GM23338 (cell line): ENCODE measurements at regions not wholly inside any gene's neighbourhood (a gene's known extent, or its start where the extent isn't known, plus 50 kb on each side); places are given as distances from the start of the nearest gene placed in this dataset.

Source experiments
- ATAC-seq: fragments of 200-7000 bp; cut with Tn5 transposase; 3 replicates; pipeline ENCODE4 v1.9.1; 2020
- DNase-seq: peaks from one replicate; pipeline ENCODE4 v3.0.0-alpha.2; 2015; ENCODE audit warnings: low spot score
- H2AFZ ChIP-seq: fragments of 200-600 bp; sonication (generic); 2 replicates; pipeline ENCODE4 v1.8.0; 2016; ENCODE audit warnings: antibody characterized with exemption, mild to moderate bottlenecking, moderate library complexity
- H3F3A ChIP-seq: fragments of 200-600 bp; sonication (generic); replicated peaks from 2 replicates; pipeline ENCODE4 v1.8.0; 2017; ENCODE audit warnings: antibody characterized with exemption, mixed run types, low read depth
- H3K27ac ChIP-seq: fragments of 200-600 bp; sonication (generic); 2 replicates; pipeline ENCODE4 v1.6.1; 2016; ENCODE audit warnings: low read depth
- H3K27me3 ChIP-seq: fragments of 200-600 bp; sonication (generic); 2 replicates; pipeline ENCODE4 v1.8.0; 2016; ENCODE audit warnings: mild to moderate bottlenecking, mixed run types, moderate library complexity; ENCODE audit not compliant: insufficient read depth
- H3K36me3 ChIP-seq: fragments of 200-600 bp; sonication (generic); 2 replicates; pipeline ENCODE4 v1.8.0; 2016; ENCODE audit warnings: mild to moderate bottlenecking; ENCODE audit not compliant: insufficient read depth
- H3K4me1 ChIP-seq: fragments of 200-600 bp; sonication (generic); 2 replicates; pipeline ENCODE4 v1.8.0; 2016; ENCODE audit warnings: mild to moderate bottlenecking, moderate library complexity; ENCODE audit not compliant: insufficient read depth
- H3K4me2 ChIP-seq: fragments of 200-600 bp; sonication (generic); 2 replicates; pipeline ENCODE4 v1.7.1; 2017; ENCODE audit warnings: mixed run types
- H3K4me3 ChIP-seq: fragments of 200-600 bp; sonication (generic); 2 replicates; pipeline ENCODE4 v1.6.1; 2016; ENCODE audit warnings: mixed run types
- H3K79me2 ChIP-seq: fragments of 200-600 bp; sonication (generic); replicated peaks from 2 replicates; pipeline ENCODE4 v1.8.0; 2017; ENCODE audit warnings: mild to moderate bottlenecking; ENCODE audit not compliant: insufficient read depth
- H3K9me2 ChIP-seq: fragments of 200-600 bp; sonication (generic); 2 replicates; pipeline ENCODE4 v1.8.0; 2017; ENCODE audit not compliant: insufficient read depth
- H4K20me1 ChIP-seq: fragments of 200-600 bp; sonication (generic); replicated peaks from 2 replicates; pipeline ENCODE4 v1.8.0; 2017; ENCODE audit warnings: mild to moderate bottlenecking; ENCODE audit not compliant: insufficient read depth
- H3K27ac Mint-ChIP-seq: 2 replicates; pipeline ENCODE4 v1.8.0; 2020; ENCODE audit warnings: inconsistent platforms, mild to moderate bottlenecking, moderate library complexity, mixed read lengths
- H3K27me3 Mint-ChIP-seq: 3 replicates; pipeline ENCODE4 v1.8.0; 2022; ENCODE audit warnings: low read depth, mild to moderate bottlenecking, moderate library complexity, mixed read lengths, inconsistent platforms; ENCODE audit not compliant: insufficient read depth, poor library complexity
- H3K36me3 Mint-ChIP-seq: 3 replicates; pipeline ENCODE4 v1.8.0; 2021; ENCODE audit warnings: low read depth, mild to moderate bottlenecking, inconsistent platforms, moderate library complexity, mixed read lengths
- H3K4me1 Mint-ChIP-seq: 3 replicates; pipeline ENCODE4 v1.8.0; 2020; ENCODE audit warnings: mild to moderate bottlenecking, inconsistent platforms, mixed read lengths
- H3K4me3 Mint-ChIP-seq: 3 replicates; pipeline ENCODE4 v1.8.0; 2021; ENCODE audit warnings: moderate library complexity, mild to moderate bottlenecking, inconsistent platforms, mixed read lengths
- H3K9me3 Mint-ChIP-seq: 3 replicates; pipeline ENCODE4 v1.8.0; 2020; ENCODE audit warnings: moderate library complexity, mild to moderate bottlenecking, inconsistent platforms, mixed read lengths
- CREB1 ChIP-seq: fragments of 250-450 bp; sonication (Bioruptor Pico); IDR thresholded peaks from 2 replicates; pipeline ENCODE4 v1.5.0; 2020; ENCODE audit warnings: low read depth, mild to moderate bottlenecking, moderate library complexity
- EZH2 ChIP-seq: fragments of 200-600 bp; sonication (generic); IDR thresholded peaks from one replicate; pipeline ENCODE4 v1.8.0; 2017; ENCODE audit warnings: antibody characterized with exemption, mild to moderate bottlenecking, low read depth; ENCODE audit not compliant: unreplicated experiment
- EZH2phosphoT487 ChIP-seq: fragments of 200-600 bp; sonication (generic); IDR thresholded peaks from one replicate; pipeline ENCODE4 v1.8.1; 2018; ENCODE audit warnings: antibody characterized with exemption; ENCODE audit not compliant: unreplicated experiment
- JUNB ChIP-seq: IDR thresholded peaks from one replicate; pipeline ENCODE4 v1.6.1; 2016; ENCODE audit warnings: antibody characterized with exemption; ENCODE audit not compliant: unreplicated experiment
- NANOG ChIP-seq: IDR thresholded peaks from 2 replicates; pipeline ENCODE4 v1.6.1; 2016; ENCODE audit warnings: antibody characterized with exemption, borderline replicate concordance
- POLR2AphosphoS5 ChIP-seq: IDR thresholded peaks from 2 replicates; pipeline ENCODE4 v1.6.1; 2016; ENCODE audit warnings: antibody characterized with exemption, low read depth
- STAT1 ChIP-seq: IDR thresholded peaks from one replicate; pipeline ENCODE4 v1.6.1; 2016; ENCODE audit warnings: antibody characterized with exemption; ENCODE audit not compliant: unreplicated experiment
- ZNF114 ChIP-seq: fragments of 250-450 bp; sonication (Bioruptor Pico); IDR thresholded peaks from 2 replicates; pipeline ENCODE4 v1.5.0; 2020; ENCODE audit warnings: mild to moderate bottlenecking, moderate library complexity
- ZNF331 ChIP-seq: fragments of 250-450 bp; sonication (Bioruptor Pico); IDR thresholded peaks from 2 replicates; pipeline ENCODE4 v1.5.0; 2020; ENCODE audit warnings: low read depth, mild to moderate bottlenecking, moderate library complexity
- TF ChIP-seq, protein P1 (sequence below): IDR thresholded peaks from 2 replicates; pipeline ENCODE4 v1.6.1; 2016; ENCODE audit warnings: antibody characterized with exemption
- TF ChIP-seq, protein P2 (sequence below), 2 experiments: fragments of 200-600 bp in 1 of 2; sonication (generic) in 1 of 2; conservative IDR thresholded peaks; 2 replicates each; pipeline versions ENCODE4 v1.5.1 to v1.6.1; 2016 to 2017; ENCODE audit warnings: antibody characterized with exemption in 2 of 2, low read depth in 2 of 2, mild to moderate bottlenecking in 2 of 2, moderate library complexity in 1 of 2
- TF ChIP-seq, protein P3 (sequence below): fragments of 250-450 bp; sonication (Bioruptor Pico); IDR thresholded peaks from 2 replicates; pipeline ENCODE4 v1.5.0; 2020; ENCODE audit warnings: mild to moderate bottlenecking, moderate library complexity
- TF ChIP-seq, protein P4 (sequence below): IDR thresholded peaks from one replicate; pipeline ENCODE4 v1.6.1; 2018; ENCODE audit warnings: antibody characterized with exemption; ENCODE audit not compliant: unreplicated experiment

DNA sequence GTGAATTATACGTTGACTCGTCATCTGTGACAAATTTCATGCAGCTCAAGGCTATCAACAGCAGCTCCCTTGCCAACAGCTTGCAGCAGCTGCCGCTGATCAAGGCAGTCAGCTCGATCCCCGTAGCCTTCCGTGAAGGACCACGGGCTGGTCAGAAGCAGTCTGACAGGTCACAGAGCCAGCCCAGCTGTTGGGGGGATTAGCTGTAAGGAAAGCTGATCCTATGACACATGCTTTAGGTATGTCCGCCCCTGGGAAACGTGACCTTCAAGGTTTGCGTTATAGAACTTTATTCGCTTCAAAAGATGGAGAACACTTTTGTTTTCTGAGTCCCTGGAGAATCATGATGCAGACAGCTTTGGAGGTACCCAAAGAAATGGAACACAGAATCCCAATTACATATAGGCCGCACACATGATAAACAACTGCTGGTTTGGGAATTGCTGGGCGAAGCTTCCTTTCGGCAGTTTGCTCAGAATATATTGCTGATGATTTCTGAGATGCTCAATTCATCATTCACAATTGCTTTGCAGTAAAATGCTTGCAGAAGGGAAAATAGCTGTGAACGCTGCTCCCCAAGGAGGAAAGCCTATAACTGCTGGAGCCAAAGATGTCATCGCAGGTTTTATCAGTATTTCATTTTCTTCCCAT, 62.6 kb upstream of the USP29 start:
- no peak for DNase-seq
- Histone ChIP-seq H4K20me1 (no peaks in the 10 kb centered on the region), H3K9me2 (no peaks in the 10 kb centered on the region), H3F3A (no peaks in the 10 kb centered on the region), H3K79me2 (no peaks in the 10 kb centered on the region), H3K27me3 (no peaks in the 10 kb centered on the region), H3K36me3 (peaks cover 2% of the 10 kb centered on the region; the same call in 1 of the 2 replicates), H3K4me1 (no peaks in the 10 kb centered on the region), H3K4me2 (no peak overlapping the region), H2AFZ (no peak overlapping the region), H3K4me3 (no peak overlapping the region), H3K27ac (no peak overlapping the region)
- Mint-ChIP-seq H3K36me3 (peaks cover 21% of the 10 kb centered on the region), H3K4me3 (no peak overlapping the region), H3K27ac (no peak overlapping the region), H3K9me3 (peaks cover 85% of the 10 kb centered on the region), H3K27me3 (peaks cover 7% of the 10 kb centered on the region), H3K4me1 (no peaks in the 10 kb centered on the region)
- no peak for TF ChIP-seq NANOG
- TF ChIP-seq EZH2, result no peak
- TF ChIP-seq, protein P1, sequence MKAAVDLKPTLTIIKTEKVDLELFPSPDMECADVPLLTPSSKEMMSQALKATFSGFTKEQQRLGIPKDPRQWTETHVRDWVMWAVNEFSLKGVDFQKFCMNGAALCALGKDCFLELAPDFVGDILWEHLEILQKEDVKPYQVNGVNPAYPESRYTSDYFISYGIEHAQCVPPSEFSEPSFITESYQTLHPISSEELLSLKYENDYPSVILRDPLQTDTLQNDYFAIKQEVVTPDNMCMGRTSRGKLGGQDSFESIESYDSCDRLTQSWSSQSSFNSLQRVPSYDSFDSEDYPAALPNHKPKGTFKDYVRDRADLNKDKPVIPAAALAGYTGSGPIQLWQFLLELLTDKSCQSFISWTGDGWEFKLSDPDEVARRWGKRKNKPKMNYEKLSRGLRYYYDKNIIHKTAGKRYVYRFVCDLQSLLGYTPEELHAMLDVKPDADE, result no peak
- TF ChIP-seq EZH2phosphoT487, result no peak
- no peak for TF ChIP-seq CREB1
- no peak for TF ChIP-seq ZNF331 (CRISPR knock-in tag)
- TF ChIP-seq, protein P2, sequence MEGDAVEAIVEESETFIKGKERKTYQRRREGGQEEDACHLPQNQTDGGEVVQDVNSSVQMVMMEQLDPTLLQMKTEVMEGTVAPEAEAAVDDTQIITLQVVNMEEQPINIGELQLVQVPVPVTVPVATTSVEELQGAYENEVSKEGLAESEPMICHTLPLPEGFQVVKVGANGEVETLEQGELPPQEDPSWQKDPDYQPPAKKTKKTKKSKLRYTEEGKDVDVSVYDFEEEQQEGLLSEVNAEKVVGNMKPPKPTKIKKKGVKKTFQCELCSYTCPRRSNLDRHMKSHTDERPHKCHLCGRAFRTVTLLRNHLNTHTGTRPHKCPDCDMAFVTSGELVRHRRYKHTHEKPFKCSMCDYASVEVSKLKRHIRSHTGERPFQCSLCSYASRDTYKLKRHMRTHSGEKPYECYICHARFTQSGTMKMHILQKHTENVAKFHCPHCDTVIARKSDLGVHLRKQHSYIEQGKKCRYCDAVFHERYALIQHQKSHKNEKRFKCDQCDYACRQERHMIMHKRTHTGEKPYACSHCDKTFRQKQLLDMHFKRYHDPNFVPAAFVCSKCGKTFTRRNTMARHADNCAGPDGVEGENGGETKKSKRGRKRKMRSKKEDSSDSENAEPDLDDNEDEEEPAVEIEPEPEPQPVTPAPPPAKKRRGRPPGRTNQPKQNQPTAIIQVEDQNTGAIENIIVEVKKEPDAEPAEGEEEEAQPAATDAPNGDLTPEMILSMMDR (conservative IDR thresholded peaks at IDR 0.05; ENCODE audit: low read depth in 2 of 2), result no peak
- TF ChIP-seq STAT1, result no peak
- TF ChIP-seq, protein P3, sequence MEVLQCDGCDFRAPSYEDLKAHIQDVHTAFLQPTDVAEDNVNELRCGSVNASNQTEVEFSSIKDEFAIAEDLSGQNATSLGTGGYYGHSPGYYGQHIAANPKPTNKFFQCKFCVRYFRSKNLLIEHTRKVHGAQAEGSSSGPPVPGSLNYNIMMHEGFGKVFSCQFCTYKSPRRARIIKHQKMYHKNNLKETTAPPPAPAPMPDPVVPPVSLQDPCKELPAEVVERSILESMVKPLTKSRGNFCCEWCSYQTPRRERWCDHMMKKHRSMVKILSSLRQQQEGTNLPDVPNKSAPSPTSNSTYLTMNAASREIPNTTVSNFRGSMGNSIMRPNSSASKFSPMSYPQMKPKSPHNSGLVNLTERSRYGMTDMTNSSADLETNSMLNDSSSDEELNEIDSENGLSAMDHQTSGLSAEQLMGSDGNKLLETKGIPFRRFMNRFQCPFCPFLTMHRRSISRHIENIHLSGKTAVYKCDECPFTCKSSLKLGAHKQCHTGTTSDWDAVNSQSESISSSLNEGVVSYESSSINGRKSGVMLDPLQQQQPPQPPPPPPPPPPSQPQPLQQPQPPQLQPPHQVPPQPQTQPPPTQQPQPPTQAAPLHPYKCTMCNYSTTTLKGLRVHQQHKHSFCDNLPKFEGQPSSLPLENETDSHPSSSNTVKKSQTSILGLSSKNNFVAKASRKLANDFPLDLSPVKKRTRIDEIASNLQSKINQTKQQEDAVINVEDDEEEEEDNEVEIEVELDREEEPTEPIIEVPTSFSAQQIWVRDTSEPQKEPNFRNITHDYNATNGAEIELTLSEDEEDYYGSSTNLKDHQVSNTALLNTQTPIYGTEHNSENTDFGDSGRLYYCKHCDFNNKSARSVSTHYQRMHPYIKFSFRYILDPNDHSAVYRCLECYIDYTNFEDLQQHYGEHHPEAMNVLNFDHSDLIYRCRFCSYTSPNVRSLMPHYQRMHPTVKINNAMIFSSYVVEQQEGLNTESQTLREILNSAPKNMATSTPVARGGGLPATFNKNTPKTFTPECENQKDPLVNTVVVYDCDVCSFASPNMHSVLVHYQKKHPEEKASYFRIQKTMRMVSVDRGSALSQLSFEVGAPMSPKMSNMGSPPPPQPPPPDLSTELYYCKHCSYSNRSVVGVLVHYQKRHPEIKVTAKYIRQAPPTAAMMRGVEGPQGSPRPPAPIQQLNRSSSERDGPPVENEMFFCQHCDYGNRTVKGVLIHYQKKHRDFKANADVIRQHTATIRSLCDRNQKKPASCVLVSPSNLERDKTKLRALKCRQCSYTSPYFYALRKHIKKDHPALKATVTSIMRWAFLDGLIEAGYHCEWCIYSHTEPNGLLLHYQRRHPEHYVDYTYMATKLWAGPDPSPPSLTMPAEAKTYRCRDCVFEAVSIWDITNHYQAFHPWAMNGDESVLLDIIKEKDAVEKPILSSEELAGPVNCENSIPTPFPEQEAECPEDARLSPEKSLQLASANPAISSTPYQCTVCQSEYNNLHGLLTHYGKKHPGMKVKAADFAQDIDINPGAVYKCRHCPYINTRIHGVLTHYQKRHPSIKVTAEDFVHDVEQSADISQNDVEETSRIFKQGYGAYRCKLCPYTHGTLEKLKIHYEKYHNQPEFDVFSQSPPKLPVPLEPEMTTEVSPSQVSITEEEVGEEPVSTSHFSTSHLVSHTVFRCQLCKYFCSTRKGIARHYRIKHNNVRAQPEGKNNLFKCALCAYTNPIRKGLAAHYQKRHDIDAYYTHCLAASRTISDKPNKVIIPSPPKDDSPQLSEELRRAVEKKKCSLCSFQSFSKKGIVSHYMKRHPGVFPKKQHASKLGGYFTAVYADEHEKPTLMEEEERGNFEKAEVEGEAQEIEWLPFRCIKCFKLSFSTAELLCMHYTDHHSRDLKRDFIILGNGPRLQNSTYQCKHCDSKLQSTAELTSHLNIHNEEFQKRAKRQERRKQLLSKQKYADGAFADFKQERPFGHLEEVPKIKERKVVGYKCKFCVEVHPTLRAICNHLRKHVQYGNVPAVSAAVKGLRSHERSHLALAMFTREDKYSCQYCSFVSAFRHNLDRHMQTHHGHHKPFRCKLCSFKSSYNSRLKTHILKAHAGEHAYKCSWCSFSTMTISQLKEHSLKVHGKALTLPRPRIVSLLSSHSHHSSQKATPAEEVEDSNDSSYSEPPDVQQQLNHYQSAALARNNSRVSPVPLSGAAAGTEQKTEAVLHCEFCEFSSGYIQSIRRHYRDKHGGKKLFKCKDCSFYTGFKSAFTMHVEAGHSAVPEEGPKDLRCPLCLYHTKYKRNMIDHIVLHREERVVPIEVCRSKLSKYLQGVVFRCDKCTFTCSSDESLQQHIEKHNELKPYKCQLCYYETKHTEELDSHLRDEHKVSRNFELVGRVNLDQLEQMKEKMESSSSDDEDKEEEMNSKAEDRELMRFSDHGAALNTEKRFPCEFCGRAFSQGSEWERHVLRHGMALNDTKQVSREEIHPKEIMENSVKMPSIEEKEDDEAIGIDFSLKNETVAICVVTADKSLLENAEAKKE (CRISPR knock-in tag), result no peak
- TF ChIP-seq JUNB, result no peak
- TF ChIP-seq, protein P4, sequence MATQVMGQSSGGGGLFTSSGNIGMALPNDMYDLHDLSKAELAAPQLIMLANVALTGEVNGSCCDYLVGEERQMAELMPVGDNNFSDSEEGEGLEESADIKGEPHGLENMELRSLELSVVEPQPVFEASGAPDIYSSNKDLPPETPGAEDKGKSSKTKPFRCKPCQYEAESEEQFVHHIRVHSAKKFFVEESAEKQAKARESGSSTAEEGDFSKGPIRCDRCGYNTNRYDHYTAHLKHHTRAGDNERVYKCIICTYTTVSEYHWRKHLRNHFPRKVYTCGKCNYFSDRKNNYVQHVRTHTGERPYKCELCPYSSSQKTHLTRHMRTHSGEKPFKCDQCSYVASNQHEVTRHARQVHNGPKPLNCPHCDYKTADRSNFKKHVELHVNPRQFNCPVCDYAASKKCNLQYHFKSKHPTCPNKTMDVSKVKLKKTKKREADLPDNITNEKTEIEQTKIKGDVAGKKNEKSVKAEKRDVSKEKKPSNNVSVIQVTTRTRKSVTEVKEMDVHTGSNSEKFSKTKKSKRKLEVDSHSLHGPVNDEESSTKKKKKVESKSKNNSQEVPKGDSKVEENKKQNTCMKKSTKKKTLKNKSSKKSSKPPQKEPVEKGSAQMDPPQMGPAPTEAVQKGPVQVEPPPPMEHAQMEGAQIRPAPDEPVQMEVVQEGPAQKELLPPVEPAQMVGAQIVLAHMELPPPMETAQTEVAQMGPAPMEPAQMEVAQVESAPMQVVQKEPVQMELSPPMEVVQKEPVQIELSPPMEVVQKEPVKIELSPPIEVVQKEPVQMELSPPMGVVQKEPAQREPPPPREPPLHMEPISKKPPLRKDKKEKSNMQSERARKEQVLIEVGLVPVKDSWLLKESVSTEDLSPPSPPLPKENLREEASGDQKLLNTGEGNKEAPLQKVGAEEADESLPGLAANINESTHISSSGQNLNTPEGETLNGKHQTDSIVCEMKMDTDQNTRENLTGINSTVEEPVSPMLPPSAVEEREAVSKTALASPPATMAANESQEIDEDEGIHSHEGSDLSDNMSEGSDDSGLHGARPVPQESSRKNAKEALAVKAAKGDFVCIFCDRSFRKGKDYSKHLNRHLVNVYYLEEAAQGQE, result no peak
- TF ChIP-seq ZNF114, result no peak
- TF ChIP-seq POLR2AphosphoS5, result no peak
- no peak for ATAC-seq
